GM19025 (cell line): ENCODE measurements at regions not wholly inside any gene's neighbourhood (a gene's known extent, or its start where the extent isn't known, plus 50 kb on each side); places are given as distances from the start of the nearest gene placed in this dataset.

Experiments
- ATAC-seq: cut with Tn5 transposase; IDR thresholded peaks from one replicate; pipeline ENCODE4 v1.9.1; 2021; ENCODE audit warnings: mild to moderate bottlenecking, low read depth, moderate library complexity; ENCODE audit not compliant: unreplicated experiment

GRCh38 chr13:22256111-22256639, 585.3 kb downstream of the FGF9 start:
- no peak for ATAC-seq

DNA sequence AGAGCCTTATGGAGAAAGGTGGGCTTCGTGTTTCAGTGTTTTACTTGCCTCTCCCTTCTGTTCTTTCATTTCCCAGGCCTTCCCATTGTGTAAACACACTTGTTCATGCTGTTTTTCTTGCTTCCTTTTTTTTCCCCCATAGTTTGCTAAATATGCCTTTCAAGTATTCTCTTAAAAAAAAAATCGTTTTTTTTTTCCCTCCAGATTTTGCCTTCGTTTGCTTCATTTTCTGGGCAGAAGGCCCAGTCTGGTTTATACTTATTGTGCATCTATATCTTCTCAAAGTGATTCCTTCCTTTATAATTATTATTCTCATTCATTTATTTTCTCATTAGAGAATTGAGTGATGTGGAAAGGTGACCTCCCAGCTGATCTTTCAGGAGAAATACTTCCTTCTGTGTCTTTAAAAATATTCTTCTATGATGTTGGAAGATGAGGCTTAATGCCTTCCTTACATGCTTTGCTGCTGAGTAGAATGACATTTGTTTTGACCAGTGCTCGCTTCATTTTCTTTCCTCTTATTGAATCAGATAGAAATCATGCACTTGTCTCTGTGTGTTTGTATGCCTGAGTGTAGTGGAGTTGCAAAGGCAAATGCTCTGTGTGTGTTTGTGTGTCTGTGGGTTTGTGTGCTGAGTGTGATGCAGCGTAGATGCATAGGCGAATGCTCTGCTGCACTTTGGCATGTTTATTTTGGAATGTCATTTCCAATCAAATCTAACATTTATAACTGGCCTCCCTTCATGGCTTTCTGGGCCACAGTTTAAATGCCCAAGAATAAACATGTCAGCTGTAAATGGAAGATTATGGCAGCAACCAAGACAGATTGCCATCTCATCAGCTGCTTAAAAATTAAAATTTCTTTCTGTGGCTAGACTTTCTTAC, 591.4 kb downstream of the FGF9 start:
- no peak for ATAC-seq

DNA sequence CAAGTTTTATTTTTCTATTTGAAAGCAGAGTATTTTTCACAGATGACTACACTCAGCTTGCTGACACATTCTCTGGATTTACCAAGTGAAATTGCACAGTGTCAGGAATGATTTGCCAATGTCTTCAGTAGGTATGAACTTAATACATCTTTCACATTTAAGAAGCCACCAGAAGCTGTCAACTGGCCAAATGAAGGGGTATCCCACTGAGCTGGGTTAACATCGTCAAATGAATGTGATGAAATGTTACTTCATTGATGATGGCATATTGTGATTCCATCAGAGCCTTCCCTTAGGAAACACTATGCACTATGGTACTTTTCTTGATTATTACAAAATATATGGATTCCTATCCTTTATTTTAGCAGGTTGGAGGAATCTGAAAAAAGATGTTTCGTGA, 592.3 kb downstream of the FGF9 start:
- no peak for ATAC-seq

- ATAC-seq, result no peak
These were observed 594.7 kb downstream of the FGF9 start for GRCh38 chr13:22265563-22265962.

- ATAC-seq, result no peak
These were observed 600.0 kb downstream of the FGF9 start for GRCh38 chr13:22270881-22271280.

DNA sequence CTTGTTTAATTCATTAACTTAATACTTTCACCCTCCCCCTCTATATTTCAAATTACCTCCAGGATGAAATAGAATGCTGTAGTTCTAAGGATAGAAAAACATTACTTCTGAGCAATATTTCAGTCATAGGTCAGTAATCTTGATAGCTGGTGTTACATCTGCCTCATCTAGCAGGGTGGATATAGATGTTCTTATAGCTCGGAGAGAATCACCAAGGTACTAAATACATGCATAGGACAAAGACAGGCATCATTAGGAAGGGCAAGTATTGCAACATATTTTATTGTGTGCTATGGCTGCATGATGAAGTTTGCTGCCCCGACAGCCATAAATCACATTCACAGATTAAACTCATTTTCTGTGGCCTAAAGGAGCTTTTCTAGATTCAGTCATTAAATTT, 601.0 kb downstream of the FGF9 start:
- ATAC-seq, result no peak

DNA sequence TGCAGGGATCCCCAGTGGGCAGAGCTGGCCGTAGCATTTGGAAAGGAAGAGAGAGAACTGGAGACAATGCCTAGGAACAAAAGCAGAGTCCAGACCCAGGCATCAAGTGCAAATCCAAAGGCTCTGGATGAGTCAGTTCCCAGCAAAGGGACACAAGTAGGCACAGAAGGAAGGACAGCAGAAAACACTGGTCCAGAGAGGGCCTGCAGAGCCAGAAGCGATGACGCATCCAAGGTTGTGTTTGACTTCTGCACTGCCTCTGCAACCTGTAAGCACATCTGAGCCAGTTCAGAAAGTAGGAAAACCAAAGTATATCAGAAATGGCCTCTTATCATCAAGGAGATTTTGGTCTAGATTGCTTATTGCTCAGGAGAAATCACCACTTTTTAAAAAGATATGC, 604.5 kb downstream of the FGF9 start:
- no peak for ATAC-seq

DNA sequence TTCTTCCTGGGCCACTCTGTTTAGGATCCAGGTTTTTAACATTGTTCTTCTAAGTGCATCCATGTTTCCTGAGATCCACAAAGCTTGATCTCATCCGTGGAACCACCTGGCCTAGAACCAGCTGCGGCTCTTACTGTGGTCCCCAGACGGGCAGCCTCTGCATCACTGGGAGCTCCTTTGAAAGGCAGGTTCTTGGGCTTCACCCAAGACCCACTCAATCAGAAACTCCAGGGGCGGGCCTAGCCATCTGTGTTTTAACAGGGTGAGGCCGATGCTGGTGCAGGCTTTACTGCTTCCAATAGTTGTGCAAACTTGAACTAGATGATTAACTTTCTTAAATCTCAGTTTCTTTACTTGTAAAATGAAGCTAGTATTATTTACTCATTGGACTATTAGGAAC, 605.7 kb downstream of the FGF9 start:
- ATAC-seq, result no peak

DNA sequence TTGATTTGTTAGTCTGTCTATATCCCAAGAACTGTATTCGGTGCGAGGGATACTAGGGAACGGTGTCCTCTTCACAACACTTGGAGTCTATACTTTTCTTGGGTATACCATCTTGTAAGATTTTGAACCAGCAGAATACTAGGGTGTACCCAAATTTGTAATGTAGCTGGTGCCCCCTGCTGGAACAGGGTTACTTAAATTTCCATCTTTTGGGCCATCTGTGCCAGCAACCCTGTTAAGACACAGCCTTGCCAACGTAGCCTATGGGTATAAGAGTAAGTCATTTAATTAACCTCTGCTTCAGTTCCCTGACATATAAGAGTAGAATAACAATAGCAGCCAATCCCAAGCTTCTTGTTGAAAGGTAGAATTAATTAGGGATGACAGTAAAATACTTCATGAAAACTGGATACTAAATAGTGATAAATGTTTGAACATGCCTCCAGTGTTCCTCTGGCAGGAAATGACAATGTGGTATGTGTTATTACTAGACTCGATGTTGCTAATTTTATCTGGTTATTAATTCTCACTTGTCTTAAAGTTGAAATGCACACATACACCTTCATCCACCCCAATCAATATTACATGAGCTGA, 607.6 kb downstream of the FGF9 start:
- no peak for ATAC-seq

DNA sequence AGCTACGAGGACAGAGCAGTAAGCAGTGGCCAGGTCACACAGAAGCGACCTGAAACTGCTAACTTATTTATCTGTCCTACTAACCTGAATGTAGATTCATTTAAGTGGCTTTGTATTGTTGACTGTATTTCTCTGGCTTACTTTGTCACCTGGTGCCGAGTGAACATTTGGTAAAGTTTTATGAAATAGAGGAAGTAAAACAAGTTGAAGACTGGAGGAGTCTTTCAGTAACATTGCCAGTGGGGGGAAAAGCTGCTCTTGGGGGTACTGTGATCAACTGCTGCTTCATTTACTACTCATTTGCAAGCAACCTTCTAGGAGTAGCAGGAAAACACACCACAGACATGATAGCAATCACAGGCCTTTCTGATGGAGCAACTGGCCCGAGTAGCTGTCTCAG, 615.0 kb downstream of the FGF9 start:
- ATAC-seq, result peak; percentile 48

- ATAC-seq, result no peak
These were observed 615.5 kb downstream of the FGF9 start for GRCh38 chr13:22286338-22286737.

- no peak for ATAC-seq
These were observed 616.6 kb downstream of the FGF9 start for GRCh38 chr13:22287343-22287920.

DNA sequence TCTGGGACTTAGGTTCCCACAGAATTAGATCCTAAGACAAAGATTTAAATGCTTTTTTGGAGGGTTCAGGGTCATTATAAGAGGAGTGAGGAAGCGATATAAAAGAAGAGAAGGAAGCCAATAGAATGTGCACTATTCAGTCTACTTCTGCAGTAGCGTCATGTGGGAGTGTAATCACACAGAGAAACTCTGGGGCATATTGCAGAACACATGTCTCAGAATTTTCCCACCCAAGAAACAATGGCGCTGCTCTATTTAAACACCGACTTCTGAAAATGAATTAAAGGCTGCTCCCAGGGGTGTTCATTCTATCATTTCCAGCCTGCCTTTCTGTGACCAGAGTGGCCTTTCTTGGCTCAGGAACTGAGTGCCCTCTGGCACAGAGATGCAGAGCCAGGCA, 617.6 kb downstream of the FGF9 start:
- ATAC-seq, result no peak

GRCh38 chr13:22289711-22290110, 618.8 kb downstream of the FGF9 start:
- ATAC-seq, result no peak

DNA sequence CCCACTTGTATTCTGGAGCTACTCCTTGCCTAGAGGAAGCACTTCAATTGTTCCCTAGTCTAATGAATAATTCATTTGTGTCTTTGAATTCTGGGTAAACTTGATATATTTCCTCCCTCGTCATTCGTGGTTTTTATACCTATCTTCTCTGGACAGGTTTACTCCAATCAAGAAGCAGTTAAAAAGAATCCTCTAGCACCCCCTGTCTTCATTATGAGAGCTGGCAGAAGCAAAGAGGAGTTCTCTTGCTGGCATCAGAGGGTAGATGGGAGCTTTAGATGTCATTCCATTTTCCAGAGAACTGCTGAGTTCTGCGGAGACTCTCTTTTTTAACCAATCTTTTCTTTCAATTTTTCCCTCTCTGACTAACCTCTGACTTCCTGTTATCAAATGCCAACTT, 627.7 kb downstream of the FGF9 start:
- no peak for ATAC-seq

GRCh38 chr13:22311734-22312404, 641.0 kb downstream of the FGF9 start:
- no peak for ATAC-seq

GRCh38 chr13:22312405-22312803, 641.5 kb downstream of the FGF9 start:
- ATAC-seq, result no peak

DNA sequence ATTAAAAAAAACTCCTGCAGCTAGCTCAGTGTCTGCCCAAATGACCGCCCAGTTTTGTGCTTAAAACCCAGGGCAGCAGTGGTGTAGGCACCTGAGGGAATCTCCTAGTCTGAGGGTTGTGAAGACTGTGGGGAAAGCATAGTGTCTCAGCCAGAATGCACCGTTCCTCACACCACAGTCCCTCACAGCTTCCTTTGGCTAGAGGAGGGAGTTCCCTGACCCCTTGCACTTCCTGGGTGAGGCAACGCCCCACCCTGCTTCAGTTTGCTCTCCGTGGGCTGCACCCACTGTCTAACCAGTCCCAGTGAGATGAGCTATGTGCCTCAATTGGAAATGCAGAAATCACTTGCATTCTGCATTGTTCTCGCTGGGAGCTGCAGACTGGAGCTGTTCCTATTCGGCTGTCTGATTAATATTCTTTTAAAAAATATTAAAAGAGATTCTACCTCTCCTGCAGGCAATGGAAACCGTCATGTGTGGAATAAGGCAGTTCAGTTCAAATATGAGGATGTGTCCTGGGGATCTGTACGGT, 645.7 kb downstream of the FGF9 start:
- ATAC-seq, result no peak

GRCh38 chr13:22320991-22321390, 650.1 kb downstream of the FGF9 start:
- ATAC-seq, result no peak

DNA sequence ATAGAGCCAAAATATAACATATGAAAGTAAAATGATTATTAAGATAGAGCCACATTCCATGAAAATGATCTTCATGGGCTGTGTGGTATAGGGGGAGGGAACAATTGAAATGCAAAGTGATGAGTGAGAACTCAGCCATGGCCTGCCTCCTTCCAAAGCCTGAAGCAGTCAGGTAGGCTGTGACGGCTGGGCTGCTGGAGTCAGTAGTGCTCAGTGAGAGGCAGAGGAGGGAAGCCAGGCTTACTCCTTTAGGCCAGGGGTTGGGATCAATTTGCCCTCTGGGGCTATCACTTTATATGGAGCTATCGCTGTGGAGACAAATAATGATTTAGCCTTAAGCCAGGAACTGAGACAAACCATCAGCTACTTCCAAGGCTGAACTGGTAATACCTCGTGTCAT, 654.9 kb downstream of the FGF9 start:
- no peak for ATAC-seq

- ATAC-seq, result no peak
These were observed 661.5 kb downstream of the FGF9 start for GRCh38 chr13:22332416-22332815.
